Sigmoid colon (tissue), 4 donors: ENCODE measurements at regions not wholly inside any gene's neighbourhood (a gene's known extent, or its start where the extent isn't known, plus 50 kb on each side); places are given as distances from the start of the nearest gene placed in this dataset.
"Not testable (repeated sequence)": the region's sequence is repeated elsewhere in the genome, so short reads cannot be mapped to it uniquely, and the experiment has no call there.

Source experiments
- CTCF ChIP-seq, 4 experiments: fragments of 450-650 bp in 3 of 4; fragments of 200-600 bp in 1 of 4; IDR thresholded peaks; one replicate each; pipeline ENCODE4 v1.5.1; 2016 to 2019; ENCODE audit warnings: antibody characterized with exemption in 4 of 4, mild to moderate bottlenecking in 3 of 4, moderate library complexity in 2 of 4
- EP300 ChIP-seq, 4 donors: sonication (generic); formaldehyde crosslinking; IDR thresholded peaks; one replicate each; pipeline ENCODE4 v1.6.1; 2017; ENCODE audit warnings: antibody characterized with exemption in 4 of 4
- POLR2A ChIP-seq, 2 donors: fragments of 450-650 bp; IDR thresholded peaks; one replicate each; pipeline ENCODE4 v1.6.1; 2016; ENCODE audit warnings: antibody characterized with exemption in 2 of 2, mild to moderate bottlenecking in 2 of 2, moderate library complexity in 2 of 2
- POLR2AphosphoS5 ChIP-seq, 4 donors: sonication (generic); formaldehyde crosslinking; IDR thresholded peaks; one replicate each; pipeline ENCODE4 v1.6.1; 2017; ENCODE audit warnings: antibody characterized with exemption in 4 of 4

GRCh38 chr21:9733761-9734558 is 787.4 kb upstream of the TPTE start:
- TF ChIP-seq CTCF, POLR2A, POLR2AphosphoS5, EP300 (IDR thresholded peaks at IDR 0.05): not testable (repeated sequence)
